ENCODE measurements at regions not wholly inside any gene's neighbourhood (a gene's known extent, or its start where the extent isn't known, plus 50 kb on each side); places are given as distances from the start of the nearest gene placed in this dataset.
"Not testable (repeated sequence)": the region's sequence is repeated elsewhere in the genome, so short reads cannot be mapped to it uniquely, and the experiment has no call there.

- H3K27ac Mint-ChIP-seq; H3K9me3 Mint-ChIP-seq (ENCODE audit: insufficient read depth); CTCF ChIA-PET: not testable (repeated sequence)
Observed at GRCh38 chr17:72786-73185, 64.6 kb upstream of the SCGB1C2 start.

More at GRCh38 chr17:72786-73185, 64.6 kb upstream of the SCGB1C2 start:
- H3K27me3 Mint-ChIP-seq (ENCODE audit: low read depth); H3K4me1 Mint-ChIP-seq (ENCODE audit: low read depth); POLR2A ChIA-PET; ATAC-seq; H3K4me3 Mint-ChIP-seq; H3K36me3 Mint-ChIP-seq (ENCODE audit: low read depth): not testable (repeated sequence)
- peak; percentile 12 for DNase-seq
